GM12878 (cell line): ENCODE measurements at regions not wholly inside any gene's neighbourhood (a gene's known extent, or its start where the extent isn't known, plus 50 kb on each side); places are given as distances from the start of the nearest gene placed in this dataset.

Experiments used
- ATF2 ChIP-seq: IDR thresholded peaks from 2 replicates; pipeline ENCODE4 v1.6.1; 2012; ENCODE audit warnings: low read length, inconsistent platforms
- EP300 ChIP-seq, 2 experiments: fragments of 150-350 bp in 1 of 2; IDR thresholded peaks; 2 replicates each; pipeline ENCODE4 v1.6.1; 2011 to 2012; ENCODE audit warnings: low read depth in 2 of 2, low read length in 2 of 2, borderline replicate concordance in 1 of 2, improper control_type of control experiment in 1 of 2, inconsistent platforms in 1 of 2; ENCODE audit not compliant: control insufficient read depth in 1 of 2
- JUNB ChIP-seq: IDR thresholded peaks from 2 replicates; pipeline ENCODE4 v1.6.1; 2016; ENCODE audit warnings: antibody characterized with exemption, mild to moderate bottlenecking
- KAT2A ChIP-seq: conservative IDR thresholded peaks from 2 replicates; pipeline ENCODE4 v1.6.1; 2011; ENCODE audit warnings: low read depth, low read length; ENCODE audit not compliant: control insufficient read depth
- POLR2AphosphoS2 ChIP-seq: IDR thresholded peaks from 2 replicates; pipeline ENCODE4 v1.6.1; 2011; ENCODE audit warnings: low read depth, mild to moderate bottlenecking, low read length, improper control_type of control experiment, moderate library complexity
- REST ChIP-seq: IDR thresholded peaks from 2 replicates; pipeline ENCODE4 v1.6.1; 2012; ENCODE audit warnings: mild to moderate bottlenecking, low read depth, low read length
- YY1 ChIP-seq: IDR thresholded peaks from 2 replicates; pipeline ENCODE4 v1.6.1; 2011; ENCODE audit warnings: low read depth, mild to moderate bottlenecking, low read length
- ZSCAN29 ChIP-seq: fragments of 450-650 bp; IDR thresholded peaks from 2 replicates; pipeline ENCODE4 v1.6.1; 2017; ENCODE audit warnings: mild to moderate bottlenecking, moderate library complexity
- TF ChIP-seq, protein P1 (sequence below), 3 experiments: IDR thresholded peaks in 2 of 3; conservative IDR thresholded peaks in 1 of 3; 2 replicates each; pipeline ENCODE4 v1.5.1; 2011; ENCODE audit warnings: low read depth in 3 of 3, low read length in 3 of 3, mild to moderate bottlenecking in 3 of 3, control low read depth in 2 of 3, moderate library complexity in 2 of 3, inconsistent platforms in 1 of 3, mixed read lengths in 1 of 3; ENCODE audit not compliant: control insufficient read depth in 2 of 3, insufficient read depth in 1 of 3; ENCODE audit errors: extremely low read depth in 1 of 3
- TF ChIP-seq, protein P2 (sequence below): IDR thresholded peaks from 2 replicates; pipeline ENCODE4 v1.6.1; 2012; ENCODE audit warnings: improper control_type of control experiment, low read depth, low read length; ENCODE audit not compliant: insufficient replicate concordance

GRCh38 chr11:116189408-116190170 is 583.2 kb downstream of the BUD13 start:
- TF ChIP-seq ZSCAN29 (no peak), EP300 (IDR thresholded peaks at IDR 0.05; ENCODE audit: borderline replicate concordance in 1 of 2, control insufficient read depth in 1 of 2, low read depth in 2 of 2, low read length in 2 of 2) (no peak), KAT2A (no peak), ATF2 (no peak), JUNB (no peak), REST (no peak), YY1 (no peak), POLR2AphosphoS2 (no peak)
- TF ChIP-seq, protein P1, sequence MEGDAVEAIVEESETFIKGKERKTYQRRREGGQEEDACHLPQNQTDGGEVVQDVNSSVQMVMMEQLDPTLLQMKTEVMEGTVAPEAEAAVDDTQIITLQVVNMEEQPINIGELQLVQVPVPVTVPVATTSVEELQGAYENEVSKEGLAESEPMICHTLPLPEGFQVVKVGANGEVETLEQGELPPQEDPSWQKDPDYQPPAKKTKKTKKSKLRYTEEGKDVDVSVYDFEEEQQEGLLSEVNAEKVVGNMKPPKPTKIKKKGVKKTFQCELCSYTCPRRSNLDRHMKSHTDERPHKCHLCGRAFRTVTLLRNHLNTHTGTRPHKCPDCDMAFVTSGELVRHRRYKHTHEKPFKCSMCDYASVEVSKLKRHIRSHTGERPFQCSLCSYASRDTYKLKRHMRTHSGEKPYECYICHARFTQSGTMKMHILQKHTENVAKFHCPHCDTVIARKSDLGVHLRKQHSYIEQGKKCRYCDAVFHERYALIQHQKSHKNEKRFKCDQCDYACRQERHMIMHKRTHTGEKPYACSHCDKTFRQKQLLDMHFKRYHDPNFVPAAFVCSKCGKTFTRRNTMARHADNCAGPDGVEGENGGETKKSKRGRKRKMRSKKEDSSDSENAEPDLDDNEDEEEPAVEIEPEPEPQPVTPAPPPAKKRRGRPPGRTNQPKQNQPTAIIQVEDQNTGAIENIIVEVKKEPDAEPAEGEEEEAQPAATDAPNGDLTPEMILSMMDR (IDR thresholded peaks at IDR 0.05 in 2 of 3, conservative IDR thresholded peaks at IDR 0.05 in 1 of 3; ENCODE audit: control insufficient read depth in 2 of 3, extremely low read depth in 1 of 3, insufficient read depth in 1 of 3, low read depth in 3 of 3, low read length in 3 of 3) = no peak
- TF ChIP-seq, protein P2, sequence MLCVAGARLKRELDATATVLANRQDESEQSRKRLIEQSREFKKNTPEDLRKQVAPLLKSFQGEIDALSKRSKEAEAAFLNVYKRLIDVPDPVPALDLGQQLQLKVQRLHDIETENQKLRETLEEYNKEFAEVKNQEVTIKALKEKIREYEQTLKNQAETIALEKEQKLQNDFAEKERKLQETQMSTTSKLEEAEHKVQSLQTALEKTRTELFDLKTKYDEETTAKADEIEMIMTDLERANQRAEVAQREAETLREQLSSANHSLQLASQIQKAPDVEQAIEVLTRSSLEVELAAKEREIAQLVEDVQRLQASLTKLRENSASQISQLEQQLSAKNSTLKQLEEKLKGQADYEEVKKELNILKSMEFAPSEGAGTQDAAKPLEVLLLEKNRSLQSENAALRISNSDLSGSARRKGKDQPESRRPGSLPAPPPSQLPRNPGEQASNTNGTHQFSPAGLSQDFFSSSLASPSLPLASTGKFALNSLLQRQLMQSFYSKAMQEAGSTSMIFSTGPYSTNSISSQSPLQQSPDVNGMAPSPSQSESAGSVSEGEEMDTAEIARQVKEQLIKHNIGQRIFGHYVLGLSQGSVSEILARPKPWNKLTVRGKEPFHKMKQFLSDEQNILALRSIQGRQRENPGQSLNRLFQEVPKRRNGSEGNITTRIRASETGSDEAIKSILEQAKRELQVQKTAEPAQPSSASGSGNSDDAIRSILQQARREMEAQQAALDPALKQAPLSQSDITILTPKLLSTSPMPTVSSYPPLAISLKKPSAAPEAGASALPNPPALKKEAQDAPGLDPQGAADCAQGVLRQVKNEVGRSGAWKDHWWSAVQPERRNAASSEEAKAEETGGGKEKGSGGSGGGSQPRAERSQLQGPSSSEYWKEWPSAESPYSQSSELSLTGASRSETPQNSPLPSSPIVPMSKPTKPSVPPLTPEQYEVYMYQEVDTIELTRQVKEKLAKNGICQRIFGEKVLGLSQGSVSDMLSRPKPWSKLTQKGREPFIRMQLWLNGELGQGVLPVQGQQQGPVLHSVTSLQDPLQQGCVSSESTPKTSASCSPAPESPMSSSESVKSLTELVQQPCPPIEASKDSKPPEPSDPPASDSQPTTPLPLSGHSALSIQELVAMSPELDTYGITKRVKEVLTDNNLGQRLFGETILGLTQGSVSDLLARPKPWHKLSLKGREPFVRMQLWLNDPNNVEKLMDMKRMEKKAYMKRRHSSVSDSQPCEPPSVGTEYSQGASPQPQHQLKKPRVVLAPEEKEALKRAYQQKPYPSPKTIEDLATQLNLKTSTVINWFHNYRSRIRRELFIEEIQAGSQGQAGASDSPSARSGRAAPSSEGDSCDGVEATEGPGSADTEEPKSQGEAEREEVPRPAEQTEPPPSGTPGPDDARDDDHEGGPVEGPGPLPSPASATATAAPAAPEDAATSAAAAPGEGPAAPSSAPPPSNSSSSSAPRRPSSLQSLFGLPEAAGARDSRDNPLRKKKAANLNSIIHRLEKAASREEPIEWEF = no peak
